GM12878 (cell line): ENCODE measurements at regions not wholly inside any gene's neighbourhood (a gene's known extent, or its start where the extent isn't known, plus 50 kb on each side); places are given as distances from the start of the nearest gene placed in this dataset.

Source experiments
- ATAC-seq: fragments of 200-7000 bp; cut with Tn5 transposase; 3 replicates; pipeline ENCODE4 v1.9.1; 2020; ENCODE audit warnings: mild to moderate bottlenecking, moderate library complexity
- BruUV-seq: library from RNA; stranded (reverse); fragments of 400-500 nt; replicated peaks from 2 replicates; lab custom pipeline; 2021; lab: Mats Ljungman, UMichigan
- CTCF ChIA-PET: fragments of 300-600 bp; sonication (Branson Sonifier 250); formaldehyde crosslinking; extraction: SDS; loops from one replicate; lab custom pipeline; 2021; ENCODE audit warnings: inconsistent platforms; lab: Yijun Ruan, JAX
- POLR2A ChIA-PET: fragments of 350-600 bp; formaldehyde crosslinking; extraction: SDS; loops from one replicate; lab custom pipeline; 2021; ENCODE audit warnings: inconsistent platforms; lab: Charles Lee
- RAD21 ChIA-PET: fragments of 300-600 bp; sonication (Branson Sonifier 250); formaldehyde crosslinking; loops from one replicate; lab custom pipeline; 2023; ENCODE audit warnings: antibody characterized with exemption; ENCODE audit not compliant: unreplicated experiment; lab: Charles Lee
- SMC1A ChIA-PET: fragments of 300-600 bp; sonication (Branson Sonifier 250); formaldehyde crosslinking; loops from one replicate; lab custom pipeline; 2023; ENCODE audit not compliant: unreplicated experiment, uncharacterized antibody; lab: Charles Lee
- DNase-seq: peaks from one replicate; pipeline ENCODE4 v3.0.0-alpha.2; 2011; ENCODE audit warnings: low read depth, low spot score
- FAIRE-seq: peaks from 3 replicates; lab custom pipeline; 2011; peaks lifted over from hg19 to GRCh38; lab: Jason Lieb, UNC
- H2AFZ ChIP-seq: 2 replicates; pipeline ENCODE4 v1.6.0; 2011; ENCODE audit warnings: low read depth, low read length, control low read depth; ENCODE audit not compliant: control insufficient read depth
- H3K27ac ChIP-seq: 2 replicates; pipeline ENCODE4 v1.5.1; 2011; ENCODE audit warnings: control low read depth; ENCODE audit not compliant: control insufficient read depth, insufficient read depth
- H3K27me3 ChIP-seq, 2 experiments: replicated peaks in 1 of 2; 2 replicates each; pipeline versions ENCODE4 v1.6.0 to v1.6.1; 2011; ENCODE audit warnings: low read length in 1 of 2; ENCODE audit not compliant: control insufficient read depth in 2 of 2, insufficient read depth in 2 of 2
- H3K36me3 ChIP-seq, 2 experiments: 2 replicates each; pipeline ENCODE4 v1.5.1; 2011; ENCODE audit warnings: low read length in 1 of 2; ENCODE audit not compliant: control insufficient read depth in 2 of 2, insufficient read depth in 2 of 2
- H3K4me1 ChIP-seq: 2 replicates; pipeline ENCODE4 v1.6.1; 2011; ENCODE audit warnings: mild to moderate bottlenecking, low read length, moderate library complexity, mixed read lengths; ENCODE audit not compliant: control insufficient read depth, insufficient read depth
- H3K4me2 ChIP-seq: 2 replicates; pipeline ENCODE4 v1.6.0; 2011; ENCODE audit warnings: control low read depth; ENCODE audit not compliant: control insufficient read depth, insufficient read depth
- H3K4me3 ChIP-seq: fragments of 200-600 bp; sonication (generic); 2 replicates; pipeline ENCODE4 v1.5.1; 2016
- H3K79me2 ChIP-seq: 2 replicates; pipeline ENCODE4 v1.6.0; 2011; ENCODE audit warnings: low read length; ENCODE audit not compliant: control insufficient read depth, insufficient read depth
- H3K9ac ChIP-seq: 2 replicates; pipeline ENCODE4 v1.8.0; 2011; ENCODE audit warnings: low read length, control low read depth, mixed read lengths; ENCODE audit not compliant: control insufficient read depth, insufficient read depth
- H3K9me3 ChIP-seq: replicated peaks from 3 replicates; pipeline ENCODE4 v1.5.1; 2011; ENCODE audit warnings: mild to moderate bottlenecking, low read length; ENCODE audit not compliant: control insufficient read depth, insufficient read depth
- H4K20me1 ChIP-seq: 2 replicates; pipeline ENCODE4 v1.6.0; 2011; ENCODE audit not compliant: control insufficient read depth, insufficient read depth
- ATF3 ChIP-seq: IDR thresholded peaks from 2 replicates; pipeline ENCODE4 v1.6.1; 2011; ENCODE audit warnings: low read depth, mild to moderate bottlenecking, low read length, moderate library complexity, borderline replicate concordance; ENCODE audit errors: extremely low read depth
- BACH1 ChIP-seq: fragments of 450-650 bp; IDR thresholded peaks from 2 replicates; pipeline ENCODE4 v1.6.1; 2017; ENCODE audit warnings: mild to moderate bottlenecking, borderline replicate concordance
- E4F1 ChIP-seq: fragments of 450-650 bp; IDR thresholded peaks from 2 replicates; pipeline ENCODE4 v1.6.1; 2018; ENCODE audit warnings: borderline replicate concordance, mild to moderate bottlenecking; ENCODE audit not compliant: partially characterized antibody
- EED ChIP-seq: sonication (generic); IDR thresholded peaks from 2 replicates; pipeline ENCODE4 v1.6.1; 2016; ENCODE audit warnings: antibody characterized with exemption, low read depth
- ELK1 ChIP-seq: IDR thresholded peaks from 2 replicates; pipeline ENCODE4 v1.6.1; 2012; ENCODE audit warnings: low read depth, low read length, improper control_type of control experiment
- GATAD2B ChIP-seq: fragments of 450-650 bp; conservative IDR thresholded peaks from 2 replicates; pipeline ENCODE4 v1.6.1; 2017; ENCODE audit warnings: low read depth, mild to moderate bottlenecking, moderate library complexity
- HCFC1 ChIP-seq: fragments of 150-350 bp; IDR thresholded peaks from 2 replicates; pipeline ENCODE4 v1.6.1; 2014; ENCODE audit warnings: low read length
- JUNB ChIP-seq: IDR thresholded peaks from 2 replicates; pipeline ENCODE4 v1.6.1; 2016; ENCODE audit warnings: antibody characterized with exemption, mild to moderate bottlenecking
- POLR2A ChIP-seq: IDR thresholded peaks from 2 replicates; pipeline ENCODE4 v1.6.1; 2011; ENCODE audit warnings: low read depth, mild to moderate bottlenecking, low read length
- RAD21 ChIP-seq: IDR thresholded peaks from 2 replicates; pipeline ENCODE4 v1.6.1; 2011; ENCODE audit warnings: mild to moderate bottlenecking, low read depth, low read length, moderate library complexity; ENCODE audit not compliant: insufficient read depth
- SIN3A ChIP-seq: IDR thresholded peaks from 2 replicates; pipeline ENCODE4 v1.6.1; 2012; ENCODE audit warnings: low read depth, low read length, improper control_type of control experiment
- SMAD1 ChIP-seq: fragments of 450-650 bp; IDR thresholded peaks from 2 replicates; pipeline ENCODE4 v1.6.1; 2018; ENCODE audit warnings: mild to moderate bottlenecking, low read depth; ENCODE audit not compliant: partially characterized antibody
- SMARCA5 ChIP-seq: fragments of 450-650 bp; IDR thresholded peaks from 2 replicates; pipeline ENCODE4 v1.6.1; 2017; ENCODE audit warnings: mild to moderate bottlenecking
- SMC3 ChIP-seq: IDR thresholded peaks from 2 replicates; pipeline ENCODE4 v1.6.1; 2011; ENCODE audit warnings: low read length, improper control_type of control experiment, borderline replicate concordance
- SUZ12 ChIP-seq: fragments of 200-600 bp; sonication (generic); IDR thresholded peaks from one replicate; pipeline ENCODE4 v1.6.1; 2018; ENCODE audit warnings: antibody characterized with exemption, mild to moderate bottlenecking; ENCODE audit not compliant: unreplicated experiment
- TCF12 ChIP-seq: IDR thresholded peaks from 2 replicates; pipeline ENCODE4 v1.6.1; 2011; ENCODE audit warnings: low read depth, mild to moderate bottlenecking, low read length
- TCF7 ChIP-seq: IDR thresholded peaks from 2 replicates; pipeline ENCODE4 v1.6.1; 2014; ENCODE audit warnings: antibody characterized with exemption, borderline replicate concordance
- ZBTB11 ChIP-seq: fragments of 450-650 bp; formaldehyde crosslinking; IDR thresholded peaks from 2 replicates; pipeline ENCODE4 v1.5.0; 2022; ENCODE audit warnings: mild to moderate bottlenecking, missing genetic modification characterization
- WGBS: methylation state at CpG from one replicate; pipeline ENCODE4 v1.1.6; 2016; ENCODE audit warnings: low lambda C conversion rate; ENCODE audit not compliant: insufficient replicate concordance, insufficient coverage; ENCODE audit errors: missing lambda C conversion rate; 5-methylcytosine and 5-hydroxymethylcytosine counted together
- in situ Hi-C: fragments of 300-500 bp; cut with MboI; formaldehyde crosslinking; loops from 9 replicates; pipeline ENCODE4 v1.14.3; 2018; ENCODE audit warnings: mixed read lengths
- intact Hi-C: fragments of 100-400 bp; cut with micrococcal nuclease; formaldehyde crosslinking; loops from one replicate; pipeline ENCODE4 v1.14.2; 2022; ENCODE audit not compliant: unreplicated experiment

GRCh38 chr6:164812706-164813105, 496.7 kb downstream of the C6orf118 start (continued):
- TF ChIP-seq ELK1 (no peak), SIN3A (no peak), TCF7 (no peak), E4F1 (no peak), RAD21 (no peak), SUZ12 (no peak), JUNB (no peak), BACH1 (no peak), POLR2A (no peak), GATAD2B (no peak)

- Histone ChIP-seq H3K36me3 (no peaks in the 10 kb centered on the region), H3K4me3 (no peak overlapping the region), H3K9ac (no peak overlapping the region), H3K27ac (no peak overlapping the region), H3K4me1 (no peaks in the 10 kb centered on the region), H3K4me2 (no peak overlapping the region), H3K9me3 (no peaks in the 10 kb centered on the region), H4K20me1 (no peaks in the 10 kb centered on the region), H3K79me2 (no peaks in the 10 kb centered on the region), H2AFZ (no peak overlapping the region), H3K27me3 (no peaks in the 10 kb centered on the region)
- BruUV-seq = no TSS peak
- DNase-seq (no peak), ATAC-seq (no peak), FAIRE-seq (no peak)
- ChIA-PET CTCF (no interaction called here), RAD21 (no interaction called here), SMC1A (no interaction called here), POLR2A (no interaction called here)
- WGBS = 0% methylated on average over 2 of the region's 2 CpGs
- in situ Hi-C loops = no loop called here
- intact Hi-C loops = no loop called here
- no peak for TF ChIP-seq SMARCA5
- no peak for TF ChIP-seq BACH1
- no peak for TF ChIP-seq TCF12
- no peak for TF ChIP-seq EED
- no peak for TF ChIP-seq ZBTB11 (CRISPR knock-in tag)
- no peak for TF ChIP-seq ATF3
- no peak for TF ChIP-seq SMAD1
- TF ChIP-seq SMC3 = no peak
- no peak for TF ChIP-seq HCFC1
These were observed 502.3 kb downstream of the C6orf118 start for GRCh38 chr6:164807125-164807524.
